ENCODE measurements at regions not wholly inside any gene's neighbourhood (a gene's known extent, or its start where the extent isn't known, plus 50 kb on each side); places are given as distances from the start of the nearest gene placed in this dataset.

DNA sequence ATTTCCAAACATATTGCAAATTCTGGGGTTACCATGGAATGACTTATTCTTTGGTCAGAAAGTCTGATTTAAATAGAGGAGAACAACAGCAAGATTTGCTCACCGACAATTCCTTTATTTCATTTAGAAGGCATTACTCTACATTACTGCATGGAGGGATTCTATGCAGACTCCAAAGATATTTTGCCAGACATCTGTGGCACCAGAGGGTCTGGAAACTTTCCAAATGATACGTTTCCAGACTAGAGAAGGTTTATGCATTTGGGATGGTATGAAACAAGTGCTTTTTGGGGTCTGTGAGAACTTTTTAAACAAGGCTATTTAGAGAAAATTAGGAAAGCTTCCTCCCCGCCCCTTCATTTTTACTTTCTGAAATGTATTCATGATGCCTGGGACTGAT is 125.3 kb downstream of the SAMD9 start:
- no peak overlapping the region for H3K4me3 ChIP-seq
- no peak overlapping the region for H3K27ac ChIP-seq
- H3K36me3 ChIP-seq, result no peaks in the 10 kb centered on the region
- no peaks in the 10 kb centered on the region for H3K9me3 ChIP-seq
- H3K27me3 ChIP-seq, result no peaks in the 10 kb centered on the region
- DNase-seq, result no peak
- TF ChIP-seq CTCF (IDR thresholded peaks at IDR 0.05) (no peak), POLR2A (IDR thresholded peaks at IDR 0.05) (no peak)
- H3K4me1 ChIP-seq, result no peaks in the 10 kb centered on the region

GRCh38 chr7:92991190-92991589 is 126.6 kb downstream of the SAMD9 start:
- TF ChIP-seq CTCF (IDR thresholded peaks at IDR 0.05) (no peak), POLR2A (IDR thresholded peaks at IDR 0.05) (no peak)
- H3K4me1 ChIP-seq, result no peaks in the 10 kb centered on the region
- H3K27ac ChIP-seq, result no peak overlapping the region
- no peaks in the 10 kb centered on the region for H3K27me3 ChIP-seq
- H3K9me3 ChIP-seq, result no peaks in the 10 kb centered on the region
- no peak for DNase-seq
- no peaks in the 10 kb centered on the region for H3K36me3 ChIP-seq
- no peak overlapping the region for H3K4me3 ChIP-seq

DNA sequence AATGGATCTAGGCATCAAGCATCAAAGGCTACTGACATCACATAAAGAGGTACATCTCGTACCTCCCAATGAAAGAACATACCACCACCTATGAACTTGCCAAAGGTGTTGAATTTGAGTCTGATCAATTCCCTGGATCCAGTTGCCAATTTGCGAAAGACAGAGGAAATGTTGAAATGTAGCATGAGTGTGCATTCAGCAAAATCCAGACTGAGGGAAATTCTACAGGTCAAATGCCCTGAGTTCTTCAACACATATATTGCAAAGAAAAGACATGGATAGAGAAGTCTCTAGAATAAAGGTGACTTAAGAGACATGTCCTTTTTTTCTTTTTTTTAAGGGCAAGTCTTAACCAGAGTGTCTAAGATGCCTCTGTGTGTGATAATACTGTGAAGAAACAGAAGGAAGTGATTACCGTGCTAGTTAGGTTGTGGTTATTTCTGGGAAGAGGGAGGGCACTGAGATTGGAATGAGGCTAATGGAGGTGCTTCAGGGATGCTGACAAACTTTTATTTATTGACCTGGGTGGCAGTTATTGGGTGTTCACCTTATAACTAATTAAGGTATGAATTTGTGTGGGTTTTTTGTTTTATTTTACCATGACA is 128.7 kb downstream of the SAMD9 start:
- Histone ChIP-seq H3K36me3 (no peaks in the 10 kb centered on the region), H3K4me3 (no peak overlapping the region), H3K4me1 (no peaks in the 10 kb centered on the region), H3K27me3 (no peaks in the 10 kb centered on the region), H3K9me3 (no peaks in the 10 kb centered on the region), H3K27ac (no peak overlapping the region)
- DNase-seq, result no peak
- TF ChIP-seq CTCF (IDR thresholded peaks at IDR 0.05) (no peak), POLR2A (IDR thresholded peaks at IDR 0.05) (no peak)

DNA sequence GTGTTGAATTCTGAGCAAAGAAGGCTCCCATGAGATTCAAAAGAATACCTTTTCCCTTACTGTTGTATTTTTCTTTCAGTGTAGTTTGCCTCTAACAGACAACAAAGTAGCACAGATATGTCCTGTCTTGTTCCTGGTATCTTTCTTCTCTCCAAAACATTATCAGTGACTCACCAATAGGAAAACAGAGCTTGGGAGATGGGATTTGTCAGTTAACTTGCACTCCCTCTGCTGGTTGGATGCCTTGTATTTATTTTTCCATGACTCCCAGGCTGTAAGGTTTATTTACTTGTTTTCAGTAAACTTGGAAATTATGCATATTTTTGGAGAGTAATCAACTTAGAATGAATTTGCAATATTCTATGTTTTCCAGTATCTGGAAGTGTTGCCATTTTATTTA is 129.7 kb downstream of the SAMD9 start:
- Histone ChIP-seq H3K27me3 (no peaks in the 10 kb centered on the region), H3K4me1 (no peaks in the 10 kb centered on the region), H3K4me3 (no peak overlapping the region), H3K36me3 (no peaks in the 10 kb centered on the region), H3K9me3 (no peaks in the 10 kb centered on the region), H3K27ac (no peak overlapping the region)
- TF ChIP-seq CTCF (IDR thresholded peaks at IDR 0.05) (peak in 4 of 6 experiments; percentile 6 to 52 (median 47)), POLR2A (IDR thresholded peaks at IDR 0.05) (no peak)
- no peak for DNase-seq

DNA sequence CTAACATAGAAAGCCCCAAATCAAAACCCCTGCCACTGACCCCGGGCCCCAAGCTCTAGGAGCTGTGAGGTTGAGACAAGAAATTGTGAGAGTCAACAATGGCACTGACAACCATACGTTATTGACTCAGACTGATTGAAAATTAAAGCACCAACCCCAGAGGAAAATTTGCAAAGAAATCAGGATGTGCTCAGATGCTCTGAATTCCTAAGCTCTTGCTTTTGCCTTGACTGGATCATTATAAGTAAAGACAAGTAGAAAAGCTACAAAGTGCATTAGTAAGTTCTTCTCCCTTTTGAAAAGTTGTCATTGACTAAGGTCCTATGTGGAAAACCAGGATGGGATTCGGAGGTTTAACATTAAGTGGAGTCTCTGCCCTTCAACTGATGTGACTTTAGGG is 130.2 kb downstream of the SAMD9 start:
- Histone ChIP-seq H3K27ac (no peak overlapping the region), H3K9me3 (no peaks in the 10 kb centered on the region), H3K36me3 (no peaks in the 10 kb centered on the region), H3K4me3 (no peak overlapping the region), H3K4me1 (no peaks in the 10 kb centered on the region), H3K27me3 (no peaks in the 10 kb centered on the region)
- TF ChIP-seq CTCF (IDR thresholded peaks at IDR 0.05) (no peak), POLR2A (IDR thresholded peaks at IDR 0.05) (no peak)
- DNase-seq, result no peak

- no peak for DNase-seq
- no peaks in the 10 kb centered on the region for H3K4me1 ChIP-seq
- no peaks in the 10 kb centered on the region for H3K9me3 ChIP-seq
- H3K27ac ChIP-seq, result no peak overlapping the region
- H3K27me3 ChIP-seq, result no peaks in the 10 kb centered on the region
- TF ChIP-seq POLR2A (IDR thresholded peaks at IDR 0.05) (no peak), CTCF (IDR thresholded peaks at IDR 0.05) (no peak)
- H3K4me3 ChIP-seq, result no peak overlapping the region
- H3K36me3 ChIP-seq, result no peaks in the 10 kb centered on the region
Observed at GRCh38 chr7:92987095-92987494, 130.7 kb downstream of the SAMD9 start.
